Forelimb muscle (tissue), 1 donor: ENCODE measurements at regions not wholly inside any gene's neighbourhood (a gene's known extent, or its start where the extent isn't known, plus 50 kb on each side); places are given as distances from the start of the nearest gene placed in this dataset.

Source experiments
- DNase-seq: peaks from one replicate; pipeline ENCODE4 v3.0.0-alpha.2; 2013; ENCODE audit warnings: low read depth

DNA sequence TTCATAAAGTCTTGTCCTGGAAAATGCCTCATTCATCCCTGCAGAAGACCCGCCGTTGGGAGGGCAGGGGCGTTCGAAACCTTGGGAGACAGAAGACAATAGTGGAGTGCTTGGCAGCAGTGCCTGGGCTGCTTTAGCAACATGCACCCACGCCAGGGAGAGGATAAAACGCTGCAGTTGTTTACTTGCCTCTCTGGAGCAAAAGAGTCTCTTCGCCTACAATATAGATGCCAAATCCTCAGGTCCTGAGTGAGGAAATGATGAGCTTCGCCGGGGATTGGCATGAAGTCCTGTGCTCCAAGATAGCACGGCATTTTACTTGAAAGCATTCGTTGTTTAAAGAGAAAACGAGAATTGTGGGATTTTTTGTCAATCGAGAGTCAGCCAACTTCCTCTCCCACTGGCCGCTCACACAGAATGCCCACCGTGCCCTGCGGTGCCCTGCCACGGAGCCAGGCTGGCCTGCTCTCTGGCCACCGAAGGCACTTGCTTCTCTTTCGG, 152.5 kb upstream of the POU3F3 start:
- DNase-seq, result no peak

DNA sequence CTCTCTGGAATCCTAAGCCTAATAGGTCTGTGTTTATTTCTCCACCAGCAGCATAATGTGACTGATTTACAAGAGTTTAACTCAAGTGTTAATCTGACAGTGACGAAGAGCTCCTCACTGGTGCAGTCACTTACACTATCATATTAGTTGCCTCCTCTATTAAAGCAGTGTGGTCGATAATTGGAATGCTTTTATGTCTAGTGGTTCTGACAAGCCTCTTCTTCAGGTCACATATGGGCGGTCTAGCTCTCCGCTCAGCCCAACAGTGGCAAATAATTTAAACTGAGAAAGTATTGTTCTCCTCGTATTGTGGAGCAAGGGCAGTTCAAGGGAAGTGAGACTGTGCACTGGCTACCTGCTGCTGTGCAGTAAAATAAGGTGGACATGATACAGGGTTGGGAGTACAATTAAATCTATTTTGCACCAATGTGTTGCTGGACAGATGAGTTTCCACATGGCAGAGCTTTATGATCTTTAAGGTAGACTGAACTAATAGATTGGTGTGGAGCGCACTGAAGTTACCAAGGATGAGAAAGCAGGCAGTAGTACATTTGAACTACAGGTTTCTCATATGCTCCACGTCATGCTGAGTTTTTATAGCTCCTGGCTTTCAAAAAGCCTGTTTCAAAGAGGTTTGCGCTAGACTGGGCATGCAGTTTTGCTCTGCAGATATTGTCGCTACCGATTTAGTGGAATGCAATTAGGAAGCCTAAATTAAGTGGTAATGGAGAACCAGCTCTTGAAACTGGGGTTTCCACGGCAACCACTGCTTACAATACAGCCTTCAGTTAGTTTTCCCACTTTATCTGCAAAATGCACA, 151.7 kb upstream of the POU3F3 start:
- DNase-seq, result no peak

DNA sequence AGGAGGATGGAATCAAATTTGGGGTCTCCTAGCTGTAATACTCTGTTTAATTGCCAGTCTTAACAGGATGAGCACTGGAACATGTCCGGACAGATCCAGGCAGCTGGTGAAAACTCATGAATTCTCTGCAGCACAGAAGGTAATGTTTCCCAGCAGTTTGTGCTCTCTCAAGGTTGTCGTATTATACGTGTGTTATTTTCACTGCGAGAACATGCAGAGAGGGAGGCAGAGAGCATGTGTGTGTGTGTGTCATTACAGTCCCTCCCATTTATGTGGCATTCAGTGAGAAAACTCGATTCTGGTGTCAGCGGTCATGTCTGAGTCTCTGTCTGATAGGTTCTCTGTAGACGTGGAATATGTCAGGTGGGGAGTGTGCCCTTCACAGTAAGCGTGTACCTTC, 150.2 kb upstream of the POU3F3 start:
- no peak for DNase-seq

DNA sequence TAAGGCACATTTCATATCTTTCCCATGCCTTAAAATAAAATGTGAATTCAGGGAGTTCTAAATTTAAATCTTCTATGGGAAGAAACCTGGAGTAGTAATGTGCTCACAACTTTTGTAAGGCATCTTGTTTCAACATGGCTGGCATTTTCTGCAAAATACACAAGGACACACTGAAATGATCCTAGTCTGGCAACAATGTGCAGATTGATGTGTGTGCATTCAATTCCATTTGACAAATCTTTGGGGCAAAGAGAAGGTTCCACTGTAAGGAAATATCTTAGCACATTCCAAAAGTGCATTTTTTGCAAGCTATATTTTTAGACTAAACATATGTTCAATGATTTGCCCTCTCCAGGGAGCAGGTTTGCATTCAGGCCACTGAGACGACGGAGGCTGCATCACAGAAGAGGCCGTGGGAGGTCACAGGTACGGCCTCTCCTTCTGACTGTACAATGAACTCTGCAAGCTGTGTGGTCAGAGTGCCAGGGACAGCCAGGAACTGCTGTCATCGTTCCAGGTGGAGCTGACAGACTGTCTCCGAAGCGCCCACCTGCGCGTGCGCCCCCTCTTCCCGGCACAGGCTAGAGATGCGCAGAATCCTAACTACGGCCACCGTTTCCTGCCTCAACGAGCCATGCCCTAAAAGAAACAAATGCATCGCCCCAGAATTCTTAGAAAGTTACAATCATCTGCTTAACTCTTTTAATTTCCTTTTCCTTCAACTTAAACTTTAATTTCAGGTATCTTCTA, 149.2 kb upstream of the POU3F3 start:
- DNase-seq, result no peak

DNA sequence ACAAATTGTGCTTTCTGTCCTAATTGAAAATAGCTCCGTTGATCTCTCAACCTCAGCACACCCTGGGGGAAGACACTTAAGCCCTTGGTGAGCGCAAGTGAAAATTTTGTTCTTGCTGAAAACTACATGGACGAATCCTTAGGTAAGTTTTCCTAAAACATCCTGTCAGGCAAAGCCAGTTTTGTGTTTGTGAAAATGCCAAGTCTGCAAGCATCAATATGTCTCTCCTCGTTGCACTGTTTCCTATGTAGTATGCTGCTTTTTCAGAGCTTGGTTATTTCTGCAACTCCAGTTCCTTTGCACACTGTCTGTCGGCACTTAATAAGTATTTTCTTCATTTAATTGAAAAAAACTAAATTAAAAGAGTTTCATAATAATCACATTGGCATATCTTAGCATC, 146.9 kb upstream of the POU3F3 start:
- no peak for DNase-seq

DNA sequence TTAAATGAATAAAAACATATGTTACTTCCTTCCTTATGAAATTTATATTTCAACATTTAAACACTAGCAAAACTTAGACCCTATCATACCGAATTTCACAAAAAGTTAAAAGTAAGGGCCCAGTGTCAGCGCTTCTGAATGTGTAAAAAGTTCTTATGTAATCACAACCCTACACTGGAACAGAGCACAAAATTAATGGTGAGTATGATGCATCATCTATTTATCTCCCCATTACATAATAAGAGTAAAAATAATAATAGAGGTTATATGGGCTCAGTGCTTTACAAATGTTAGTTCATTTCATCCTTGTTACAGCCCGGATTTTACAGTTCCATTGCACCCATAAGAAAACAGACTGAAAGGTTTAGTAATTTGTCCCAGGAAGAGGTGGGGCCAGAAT, 144.9 kb upstream of the POU3F3 start:
- no peak for DNase-seq

GRCh38 chr2:104716061-104716460, 137.9 kb upstream of the POU3F3 start:
- DNase-seq, result no peak

GRCh38 chr2:104733226-104733943, 120.5 kb upstream of the POU3F3 start:
- DNase-seq, result no peak

DNA sequence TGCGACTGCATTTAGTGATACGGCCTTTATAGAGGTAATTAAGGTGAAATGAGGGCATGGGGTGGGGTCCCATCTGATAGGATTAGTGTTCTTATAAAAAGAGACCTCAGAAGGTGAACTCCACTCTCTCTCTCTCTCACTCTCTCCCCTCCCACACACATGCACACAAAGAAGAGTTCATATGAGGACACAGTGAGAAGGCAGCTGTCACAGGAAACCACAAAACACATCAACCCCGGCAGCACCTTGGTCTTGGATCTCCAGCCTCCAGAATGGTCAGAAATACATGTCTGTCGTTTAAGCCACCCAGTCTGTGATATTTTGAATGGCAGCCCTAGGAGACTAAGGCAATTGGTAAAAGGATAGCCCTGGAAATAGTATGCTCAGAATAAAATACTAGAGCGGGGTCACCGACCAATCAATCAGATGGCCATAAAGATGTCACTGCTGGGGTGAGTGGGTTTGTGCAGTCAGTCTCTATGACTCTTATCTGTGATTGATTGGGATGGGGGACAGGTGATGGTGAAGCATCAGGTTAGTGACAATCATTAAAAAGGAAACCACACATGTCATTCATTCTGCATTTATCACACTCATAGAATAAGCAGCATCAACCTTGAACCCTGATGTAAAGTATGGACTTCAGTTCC, 118.9 kb upstream of the POU3F3 start:
- no peak for DNase-seq

GRCh38 chr2:104736026-104736425, 117.9 kb upstream of the POU3F3 start:
- no peak for DNase-seq

GRCh38 chr2:104741860-104742259, 112.1 kb upstream of the POU3F3 start:
- DNase-seq, result no peak

DNA sequence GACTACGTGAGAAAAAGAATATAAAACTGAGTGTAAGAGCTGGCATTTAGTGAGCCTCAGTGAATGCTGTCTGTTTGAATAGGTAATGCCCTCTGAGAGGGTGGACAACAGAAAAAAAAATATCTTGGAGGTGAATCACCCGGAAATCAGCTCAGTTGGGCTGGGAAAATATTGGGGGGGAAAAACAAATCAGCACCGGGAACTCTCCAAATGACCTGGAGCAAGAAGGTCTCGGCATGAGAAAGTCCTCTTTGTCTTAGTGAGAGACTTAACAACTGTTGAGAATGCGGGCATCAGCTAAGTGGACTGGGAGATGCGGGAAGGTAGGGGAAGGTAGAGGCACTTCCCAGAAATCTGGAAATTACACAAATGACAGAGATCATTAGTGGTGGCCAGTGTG, 109.4 kb upstream of the POU3F3 start:
- no peak for DNase-seq

DNA sequence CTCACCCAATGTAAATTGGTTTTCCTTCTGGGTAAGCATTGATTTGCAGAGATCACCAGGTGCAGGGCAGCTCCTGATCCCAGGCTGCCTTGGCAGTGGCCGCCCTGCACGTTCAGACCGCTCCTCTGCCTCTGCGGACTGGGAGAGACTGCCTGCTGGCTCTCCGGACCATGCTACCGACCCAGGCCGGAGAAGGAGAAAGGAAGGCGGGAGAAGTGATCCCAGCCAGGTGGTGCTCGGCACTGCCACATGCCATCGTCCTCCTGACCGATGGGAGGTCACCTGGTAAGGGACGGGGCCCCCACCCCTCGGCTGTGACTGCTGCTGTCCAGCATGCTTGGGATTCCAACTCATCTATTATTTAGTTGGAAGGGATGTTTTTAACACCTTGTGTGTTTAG, 108.1 kb upstream of the POU3F3 start:
- DNase-seq, result no peak

- DNase-seq, result no peak
These were observed 107.6 kb upstream of the POU3F3 start for GRCh38 chr2:104746299-104746698.

DNA sequence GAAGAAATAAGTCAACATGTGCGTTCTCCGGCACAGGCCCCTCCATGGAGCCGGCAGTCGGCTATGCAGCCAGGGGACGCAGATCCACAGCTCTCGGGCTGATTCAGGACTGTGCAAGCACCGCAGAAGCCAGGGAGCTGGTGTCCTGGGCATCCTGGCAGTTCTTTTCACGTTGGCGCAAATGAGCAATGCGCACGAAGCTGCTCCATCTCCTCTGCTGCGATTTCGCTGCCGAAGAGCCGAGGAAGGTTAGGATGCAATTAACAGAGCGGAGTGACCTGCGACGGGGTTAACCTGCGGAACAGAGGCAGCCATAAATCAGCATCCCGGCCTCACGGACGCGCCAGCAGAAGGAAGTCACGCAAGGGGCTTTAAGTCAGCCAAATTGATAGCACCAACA, 107.1 kb upstream of the POU3F3 start:
- DNase-seq, result no peak

GRCh38 chr2:104749856-104750460, 104.0 kb upstream of the POU3F3 start:
- DNase-seq, result no peak

- no peak for DNase-seq
These were observed 101.4 kb upstream of the POU3F3 start for GRCh38 chr2:104752504-104752903.

GRCh38 chr2:104755026-104755878, 98.7 kb upstream of the POU3F3 start:
- DNase-seq, result no peak

GRCh38 chr2:104756118-104756517, 97.8 kb upstream of the POU3F3 start:
- DNase-seq, result no peak

DNA sequence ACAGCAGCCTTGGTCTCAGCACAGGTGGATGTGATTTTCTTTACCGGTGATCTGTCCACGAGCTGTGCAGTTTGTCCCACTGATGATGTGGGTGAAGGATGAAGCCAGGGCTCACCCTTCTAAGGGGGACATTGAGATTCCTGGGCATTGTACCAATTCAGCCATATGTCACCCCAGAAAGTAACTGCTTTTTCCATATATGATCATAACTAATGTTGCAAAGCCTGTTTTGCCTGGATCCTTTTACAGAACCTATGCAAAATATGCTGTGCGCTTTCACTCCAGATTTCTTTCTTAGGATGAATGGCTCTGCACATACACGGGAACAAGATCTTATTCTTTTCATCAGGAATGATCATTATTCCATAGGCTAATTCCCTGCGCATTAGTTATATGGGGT, 96.9 kb upstream of the POU3F3 start:
- no peak for DNase-seq
